Right atrium auricular region (tissue), 2 donors: ENCODE measurements at regions not wholly inside any gene's neighbourhood (a gene's known extent, or its start where the extent isn't known, plus 50 kb on each side); places are given as distances from the start of the nearest gene placed in this dataset.

ENCODE experiments used
- DNase-seq: peaks from one replicate; pipeline ENCODE4 v3.0.0-alpha.2; 2019; ENCODE audit warnings: low spot score
- H3K27ac ChIP-seq, 2 donors: fragments of 200-600 bp; sonication (generic); 1 replicate in 1 of 2; 2 replicates in 1 of 2; pipeline ENCODE4 v1.5.1; 2016 to 2019
- H3K27me3 ChIP-seq, 2 donors: fragments of 200-600 bp; sonication (generic); one replicate each; pipeline versions ENCODE4 v1.5.1 to v1.6.0; 2017 to 2019
- H3K36me3 ChIP-seq: fragments of 200-600 bp; sonication (generic); one replicate; pipeline ENCODE4 v1.5.1; 2016
- H3K4me1 ChIP-seq, 2 donors: fragments of 200-600 bp; sonication (generic); one replicate each; pipeline versions ENCODE4 v1.5.1 to v1.6.0; 2017 to 2019
- H3K4me3 ChIP-seq, 2 donors: fragments of 200-600 bp; sonication (generic); 1 replicate in 1 of 2; 2 replicates in 1 of 2; pipeline ENCODE4 v1.5.1; 2017 to 2019; ENCODE audit warnings: mild to moderate bottlenecking in 1 of 2, moderate library complexity in 1 of 2
- H3K9me3 ChIP-seq, 2 donors: fragments of 200-600 bp; sonication (generic); one replicate each; pipeline ENCODE4 v1.5.1; 2019
- CTCF ChIP-seq, 2 donors: fragments of 200-600 bp; sonication (generic); IDR thresholded peaks; one replicate each; pipeline ENCODE4 v1.5.1; 2019; ENCODE audit warnings: antibody characterized with exemption in 2 of 2

GRCh38 chr13:111992911-111993310, 74.0 kb upstream of the SOX1 start:
- Histone ChIP-seq H3K27me3 (no peaks in the 10 kb centered on the region), H3K4me3 (no peak overlapping the region), H3K9me3 (peaks cover 0 to 9% of the 10 kb centered on the region in 2 donors), H3K27ac (no peak overlapping the region), H3K4me1 (no peaks in the 10 kb centered on the region), H3K36me3 (no peaks in the 10 kb centered on the region)
- no peak for TF ChIP-seq CTCF (IDR thresholded peaks at IDR 0.05)
- DNase-seq = no peak

GRCh38 chr13:111993691-111994090, 73.3 kb upstream of the SOX1 start:
- Histone ChIP-seq H3K9me3 (peaks cover 0 to 9% of the 10 kb centered on the region in 2 donors), H3K4me1 (no peaks in the 10 kb centered on the region), H3K36me3 (no peaks in the 10 kb centered on the region), H3K27me3 (no peaks in the 10 kb centered on the region), H3K4me3 (no peak overlapping the region), H3K27ac (no peak overlapping the region)
- DNase-seq = no peak
- TF ChIP-seq CTCF (IDR thresholded peaks at IDR 0.05) = no peak

- no peak overlapping the region for H3K27ac ChIP-seq
- no peaks in the 10 kb centered on the region for H3K36me3 ChIP-seq
- peaks cover 0 to 9% of the 10 kb centered on the region in 2 donors for H3K9me3 ChIP-seq
- TF ChIP-seq CTCF (IDR thresholded peaks at IDR 0.05) = no peak
- H3K27me3 ChIP-seq = no peaks in the 10 kb centered on the region
- DNase-seq = no peak
- no peak overlapping the region for H3K4me3 ChIP-seq
- H3K4me1 ChIP-seq = no peaks in the 10 kb centered on the region
These were observed 72.4 kb upstream of the SOX1 start for GRCh38 chr13:111994578-111994977.

GRCh38 chr13:111999352-111999751, 67.6 kb upstream of the SOX1 start:
- H3K27me3 ChIP-seq = no peaks in the 10 kb centered on the region
- no peaks in the 10 kb centered on the region for H3K9me3 ChIP-seq
- no peaks in the 10 kb centered on the region for H3K36me3 ChIP-seq
- H3K27ac ChIP-seq = no peak overlapping the region
- no peak for TF ChIP-seq CTCF (IDR thresholded peaks at IDR 0.05)
- no peak overlapping the region for H3K4me3 ChIP-seq
- no peak for DNase-seq
- H3K4me1 ChIP-seq = no peaks in the 10 kb centered on the region

- TF ChIP-seq CTCF (IDR thresholded peaks at IDR 0.05) = no peak
- H3K36me3 ChIP-seq = no peaks in the 10 kb centered on the region
- no peak for DNase-seq
These were observed 66.1 kb upstream of the SOX1 start for GRCh38 chr13:112000888-112001287.

GRCh38 chr13:112001571-112001970, 65.4 kb upstream of the SOX1 start:
- H3K4me1 ChIP-seq = no peaks in the 10 kb centered on the region
- TF ChIP-seq CTCF (IDR thresholded peaks at IDR 0.05) = no peak
- no peaks in the 10 kb centered on the region for H3K27me3 ChIP-seq
- no peak for DNase-seq
- no peak overlapping the region for H3K27ac ChIP-seq
- no peak overlapping the region for H3K4me3 ChIP-seq
- H3K9me3 ChIP-seq = peaks cover 0 to 12% of the 10 kb centered on the region in 2 donors
- H3K36me3 ChIP-seq = no peaks in the 10 kb centered on the region

More at GRCh38 chr13:112000888-112001287, 66.1 kb upstream of the SOX1 start:
- Histone ChIP-seq H3K9me3 (peaks cover 0 to 7% of the 10 kb centered on the region in 2 donors), H3K4me1 (no peaks in the 10 kb centered on the region), H3K4me3 (no peak overlapping the region), H3K27ac (no peak overlapping the region), H3K27me3 (no peaks in the 10 kb centered on the region)
